Dendritic cell treated with granulocyte-macrophage colony-stimulating factor and Interleukin-4, amounts not matched to agents 40 ng/mL and 50 ng/mL, for 4 days (primary cell): ENCODE measurements at regions not wholly inside any gene's neighbourhood (a gene's known extent, or its start where the extent isn't known, plus 50 kb on each side); places are given as distances from the start of the nearest gene placed in this dataset.

ENCODE experiments used
- H3K27ac Mint-ChIP-seq: one replicate; pipeline ENCODE4 v1.8.0; 2022; ENCODE audit warnings: mild to moderate bottlenecking, mixed read lengths
- H3K27me3 Mint-ChIP-seq: one replicate; pipeline ENCODE4 v1.8.0; 2022; ENCODE audit warnings: mild to moderate bottlenecking, mixed read lengths
- H3K36me3 Mint-ChIP-seq: one replicate; pipeline ENCODE4 v1.8.0; 2022; ENCODE audit warnings: low read depth, mixed read lengths
- H3K4me1 Mint-ChIP-seq: one replicate; pipeline ENCODE4 v1.8.0; 2022; ENCODE audit warnings: low read depth, mixed read lengths
- H3K4me3 Mint-ChIP-seq: one replicate; pipeline ENCODE4 v1.8.0; 2022; ENCODE audit warnings: mild to moderate bottlenecking, moderate library complexity, mixed read lengths
- H3K9me3 Mint-ChIP-seq: one replicate; pipeline ENCODE4 v1.8.0; 2022; ENCODE audit warnings: mixed read lengths
- intact Hi-C: fragments of 100-400 bp; cut with micrococcal nuclease; formaldehyde crosslinking; loops from one replicate; pipeline ENCODE4 v1.15.0; 2022

GRCh38 chr3:167188592-167188991, 191.5 kb downstream of the ZBBX start:
- H3K4me1 Mint-ChIP-seq = no peaks in the 10 kb centered on the region
- intact Hi-C loops = no loop called here
- H3K27ac Mint-ChIP-seq = no peak overlapping the region
- H3K36me3 Mint-ChIP-seq = no peaks in the 10 kb centered on the region
- H3K27me3 Mint-ChIP-seq = no peaks in the 10 kb centered on the region
- no peak overlapping the region for H3K4me3 Mint-ChIP-seq
- peaks cover 26% of the 10 kb centered on the region for H3K9me3 Mint-ChIP-seq

GRCh38 chr3:167187221-167187620, 192.9 kb downstream of the ZBBX start:
- H3K36me3 Mint-ChIP-seq = no peaks in the 10 kb centered on the region
- H3K27me3 Mint-ChIP-seq = no peaks in the 10 kb centered on the region
- H3K4me3 Mint-ChIP-seq = no peak overlapping the region
- intact Hi-C loops = no loop called here
- H3K9me3 Mint-ChIP-seq = peaks cover 14% of the 10 kb centered on the region
- H3K4me1 Mint-ChIP-seq = no peaks in the 10 kb centered on the region
- no peak overlapping the region for H3K27ac Mint-ChIP-seq

GRCh38 chr3:167184511-167184910, 195.6 kb downstream of the ZBBX start:
- intact Hi-C loops = no loop called here
- Mint-ChIP-seq H3K9me3 (peaks cover 6% of the 10 kb centered on the region), H3K4me1 (no peaks in the 10 kb centered on the region), H3K4me3 (no peak overlapping the region), H3K36me3 (no peaks in the 10 kb centered on the region), H3K27ac (no peak overlapping the region), H3K27me3 (no peaks in the 10 kb centered on the region)

- intact Hi-C loops = no loop called here
- no peaks in the 10 kb centered on the region for H3K4me1 Mint-ChIP-seq
Observed at GRCh38 chr3:167172377-167172776, 207.7 kb downstream of the ZBBX start.

GRCh38 chr3:167167491-167167890, 212.6 kb downstream of the ZBBX start:
- Mint-ChIP-seq H3K36me3 (no peaks in the 10 kb centered on the region), H3K4me1 (no peaks in the 10 kb centered on the region), H3K4me3 (no peak overlapping the region), H3K9me3 (peaks cover 25% of the 10 kb centered on the region), H3K27me3 (no peaks in the 10 kb centered on the region), H3K27ac (no peak overlapping the region)
- intact Hi-C loops = no loop called here

More at GRCh38 chr3:167172377-167172776, 207.7 kb downstream of the ZBBX start:
- Mint-ChIP-seq H3K27ac (no peak overlapping the region), H3K36me3 (no peaks in the 10 kb centered on the region), H3K27me3 (no peaks in the 10 kb centered on the region), H3K9me3 (peaks cover 16% of the 10 kb centered on the region), H3K4me3 (no peak overlapping the region)

- H3K27ac Mint-ChIP-seq = no peak overlapping the region
- intact Hi-C loops = no loop called here
- H3K27me3 Mint-ChIP-seq = no peaks in the 10 kb centered on the region
- H3K4me1 Mint-ChIP-seq = peaks cover 7% of the 10 kb centered on the region
- no peaks in the 10 kb centered on the region for H3K36me3 Mint-ChIP-seq
- no peak overlapping the region for H3K4me3 Mint-ChIP-seq
- peaks cover 32% of the 10 kb centered on the region for H3K9me3 Mint-ChIP-seq
Observed at GRCh38 chr3:167166594-167167253, 213.4 kb downstream of the ZBBX start.

GRCh38 chr3:167166012-167166411, 214.1 kb downstream of the ZBBX start:
- Mint-ChIP-seq H3K36me3 (no peaks in the 10 kb centered on the region), H3K4me3 (no peak overlapping the region), H3K4me1 (peaks cover 10% of the 10 kb centered on the region), H3K27me3 (no peaks in the 10 kb centered on the region), H3K27ac (no peak overlapping the region), H3K9me3 (peaks cover 36% of the 10 kb centered on the region)
- intact Hi-C loops = no loop called here

GRCh38 chr3:167163580-167163979, 216.5 kb downstream of the ZBBX start:
- Mint-ChIP-seq H3K27me3 (no peaks in the 10 kb centered on the region), H3K36me3 (no peaks in the 10 kb centered on the region), H3K4me1 (peaks cover 10% of the 10 kb centered on the region), H3K4me3 (no peak overlapping the region), H3K27ac (no peak overlapping the region), H3K9me3 (peaks cover 40% of the 10 kb centered on the region)
- intact Hi-C loops = no loop called here

- intact Hi-C loops = no loop called here
- no peaks in the 10 kb centered on the region for H3K36me3 Mint-ChIP-seq
- H3K27ac Mint-ChIP-seq = no peak overlapping the region
- no peak overlapping the region for H3K4me3 Mint-ChIP-seq
- peaks cover 10% of the 10 kb centered on the region for H3K4me1 Mint-ChIP-seq
- H3K27me3 Mint-ChIP-seq = no peaks in the 10 kb centered on the region
- peaks cover 50% of the 10 kb centered on the region for H3K9me3 Mint-ChIP-seq
Observed at GRCh38 chr3:167162083-167162482, 218.0 kb downstream of the ZBBX start.

- Mint-ChIP-seq H3K36me3 (no peaks in the 10 kb centered on the region), H3K4me3 (no peak overlapping the region), H3K9me3 (peaks cover 63% of the 10 kb centered on the region), H3K4me1 (peaks cover 10% of the 10 kb centered on the region), H3K27ac (no peak overlapping the region), H3K27me3 (no peaks in the 10 kb centered on the region)
- intact Hi-C loops = no loop called here
Observed at GRCh38 chr3:167160781-167161180, 219.3 kb downstream of the ZBBX start.

- Mint-ChIP-seq H3K4me3 (no peak overlapping the region), H3K9me3 (peaks cover 27% of the 10 kb centered on the region), H3K4me1 (peaks cover 7% of the 10 kb centered on the region), H3K36me3 (no peaks in the 10 kb centered on the region), H3K27me3 (no peaks in the 10 kb centered on the region), H3K27ac (no peak overlapping the region)
- intact Hi-C loops = no loop called here
Observed at GRCh38 chr3:167151636-167152035, 228.5 kb downstream of the ZBBX start.

GRCh38 chr3:167148136-167148535, 232.0 kb downstream of the ZBBX start:
- no peaks in the 10 kb centered on the region for H3K27me3 Mint-ChIP-seq
- H3K36me3 Mint-ChIP-seq = no peaks in the 10 kb centered on the region
- no peak overlapping the region for H3K4me3 Mint-ChIP-seq
- intact Hi-C loops = no loop called here
- no peak overlapping the region for H3K27ac Mint-ChIP-seq
- no peaks in the 10 kb centered on the region for H3K9me3 Mint-ChIP-seq
- peaks cover 7% of the 10 kb centered on the region for H3K4me1 Mint-ChIP-seq

- no peaks in the 10 kb centered on the region for H3K36me3 Mint-ChIP-seq
Observed at GRCh38 chr3:167146911-167147310, 233.2 kb downstream of the ZBBX start.

GRCh38 chr3:167125612-167126407, 254.3 kb downstream of the ZBBX start:
- H3K36me3 Mint-ChIP-seq = no peaks in the 10 kb centered on the region
- H3K9me3 Mint-ChIP-seq = peaks cover 7% of the 10 kb centered on the region
- H3K27ac Mint-ChIP-seq = no peak overlapping the region
- H3K4me3 Mint-ChIP-seq = no peak overlapping the region
- H3K4me1 Mint-ChIP-seq = no peaks in the 10 kb centered on the region
- H3K27me3 Mint-ChIP-seq = no peaks in the 10 kb centered on the region
- intact Hi-C loops = no loop called here

More at GRCh38 chr3:167146911-167147310, 233.2 kb downstream of the ZBBX start:
- intact Hi-C loops = no loop called here
- no peaks in the 10 kb centered on the region for H3K9me3 Mint-ChIP-seq
- H3K4me1 Mint-ChIP-seq = peaks cover 7% of the 10 kb centered on the region
- no peaks in the 10 kb centered on the region for H3K27me3 Mint-ChIP-seq
- no peak overlapping the region for H3K27ac Mint-ChIP-seq
- no peak overlapping the region for H3K4me3 Mint-ChIP-seq
